ENCODE measurements at regions not wholly inside any gene's neighbourhood (a gene's known extent, or its start where the extent isn't known, plus 50 kb on each side); places are given as distances from the start of the nearest gene placed in this dataset.

- TF ChIP-seq CTCF (IDR thresholded peaks at IDR 0.05; ENCODE audit: insufficient read depth, low read length) (no peak), GABPA (IDR thresholded peaks at IDR 0.05; ENCODE audit: low read depth) (no peak), REST (IDR thresholded peaks at IDR 0.05; ENCODE audit: insufficient replicate concordance, low read depth) (no peak)
Measured at GRCh38 chr6:48671505-48671904, 560.5 kb upstream of the PTCHD4 start.
